8988T (cell line): ENCODE measurements at regions not wholly inside any gene's neighbourhood (a gene's known extent, or its start where the extent isn't known, plus 50 kb on each side); places are given as distances from the start of the nearest gene placed in this dataset.

Experiments used
- DNase-seq: peaks from one replicate; pipeline ENCODE4 v3.0.0; 2011

DNA sequence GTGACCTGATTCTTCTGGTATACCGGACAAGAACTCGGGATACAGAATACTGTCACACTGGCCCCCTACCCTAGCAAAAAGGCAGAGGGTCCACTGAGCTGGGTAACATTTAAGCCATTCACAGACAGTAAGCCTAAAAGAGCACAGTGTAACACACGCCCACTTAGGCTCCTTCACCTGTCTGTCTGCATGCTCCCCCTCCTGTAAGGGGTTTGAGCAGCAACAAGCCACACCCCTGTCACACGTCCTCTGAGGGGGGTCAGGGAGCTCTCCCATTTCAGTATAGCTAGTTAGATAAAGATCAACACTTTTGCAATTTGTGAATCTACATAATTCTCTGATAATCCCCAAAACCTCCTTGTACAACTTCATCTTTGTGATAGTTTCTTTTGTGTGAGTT is 586.3 kb upstream of the LMCD1 start:
- DNase-seq: no peak

DNA sequence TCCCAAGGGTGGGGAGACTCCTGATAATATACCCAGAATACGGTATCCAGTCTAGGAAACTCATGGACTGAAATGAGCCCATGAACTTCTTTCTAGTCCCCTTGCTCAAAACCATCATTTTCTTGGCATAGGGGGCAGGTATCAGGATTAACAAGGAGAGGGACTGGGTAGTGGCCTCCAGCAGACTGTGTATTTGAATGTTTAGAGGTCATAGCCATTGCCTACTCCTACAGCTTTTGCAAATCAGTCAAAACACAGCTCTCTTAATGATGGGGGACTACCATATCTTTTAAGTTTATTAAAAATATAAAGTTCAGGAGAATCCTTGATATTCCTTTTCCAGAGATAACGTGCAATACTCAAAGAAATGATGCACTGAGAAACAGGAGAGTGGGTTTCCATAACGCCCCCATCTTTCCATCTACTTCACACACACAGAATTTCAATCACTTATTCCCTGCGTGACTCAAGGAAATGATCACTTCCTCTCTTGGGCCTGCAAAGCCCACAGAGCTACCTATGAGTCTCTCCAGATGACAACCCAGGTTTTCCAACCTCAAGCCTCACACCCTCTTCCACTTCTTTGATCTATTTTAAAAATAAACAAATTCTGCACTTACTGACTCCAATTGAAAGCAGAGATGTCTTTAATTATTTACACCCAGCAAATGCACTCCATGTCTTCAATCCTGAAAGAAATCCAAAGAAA is 584.0 kb upstream of the LMCD1 start:
- DNase-seq: no peak

DNA sequence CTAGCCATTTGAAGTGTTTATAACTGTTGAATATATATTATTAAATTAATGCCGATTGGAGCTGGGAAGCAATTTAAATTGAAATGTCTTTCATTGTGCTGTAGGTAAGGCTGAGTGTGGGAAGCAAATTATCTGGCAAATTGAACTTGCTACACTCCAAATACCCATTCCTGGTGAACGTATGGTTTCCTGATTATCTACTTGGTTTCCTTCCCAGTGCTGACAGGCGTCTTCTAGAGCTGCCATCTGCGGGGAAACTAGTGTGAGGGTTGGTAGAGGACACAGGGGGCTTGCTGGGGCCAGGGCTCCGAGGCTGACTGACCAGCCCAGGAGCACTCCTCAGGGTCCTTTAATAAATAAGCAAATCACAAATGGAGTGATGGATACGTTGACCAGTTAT is 581.4 kb upstream of the LMCD1 start:
- DNase-seq: no peak

DNA sequence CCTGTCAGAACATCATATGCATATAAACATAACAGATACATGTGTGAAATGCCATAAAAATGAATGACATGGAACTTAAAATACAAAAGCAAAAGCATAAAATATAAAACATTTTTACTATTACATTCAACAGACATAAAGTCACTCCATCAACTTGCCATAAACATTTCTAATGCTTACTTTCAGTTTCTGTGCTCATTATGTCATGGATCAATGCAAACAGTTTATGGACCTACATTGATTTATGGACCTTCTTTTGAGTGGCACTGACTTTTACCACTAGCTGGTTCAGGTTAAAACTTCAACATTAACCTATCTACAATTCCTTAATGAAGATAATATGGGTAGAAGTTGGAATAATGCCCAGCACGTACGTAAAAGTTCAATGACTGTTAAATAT is 577.4 kb upstream of the LMCD1 start:
- no peak for DNase-seq

DNA sequence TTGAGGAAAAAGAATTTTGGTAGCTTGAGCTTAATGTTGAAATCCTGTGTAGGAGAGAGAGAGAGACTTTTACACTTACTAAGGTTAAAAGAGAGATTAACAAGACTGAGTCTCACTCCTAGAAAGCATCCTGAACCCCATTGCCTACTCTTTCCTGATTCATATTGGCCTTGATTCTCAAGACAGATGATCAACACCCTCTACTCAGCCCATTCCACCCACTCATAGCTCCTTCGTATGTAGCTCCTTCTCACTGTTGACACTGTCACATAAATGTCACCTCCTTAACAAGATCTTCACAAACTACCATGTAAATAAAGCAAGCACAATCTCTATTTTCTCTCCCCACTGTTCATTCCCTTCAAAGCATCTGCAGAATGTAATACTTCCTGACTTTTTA is 574.6 kb upstream of the LMCD1 start:
- no peak for DNase-seq

DNA sequence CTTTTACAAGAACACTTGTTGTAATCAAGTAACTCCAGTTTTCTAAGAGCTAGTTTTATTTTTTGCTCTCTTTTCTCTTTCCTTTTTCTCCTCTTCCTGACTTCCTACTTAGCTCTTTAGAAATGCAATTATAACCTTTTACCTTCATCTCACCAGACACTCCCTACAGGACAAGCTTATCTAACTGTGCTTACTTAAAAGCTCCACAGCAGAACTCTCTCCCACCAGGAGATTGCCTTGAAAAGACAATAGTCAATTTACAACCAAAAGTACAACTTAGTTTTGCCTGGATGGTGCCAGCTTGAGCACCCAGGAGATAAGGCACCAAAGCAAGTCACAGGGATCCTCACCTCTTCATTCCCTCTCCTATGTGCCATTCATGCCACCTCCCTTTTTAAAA is 573.8 kb upstream of the LMCD1 start:
- no peak for DNase-seq

DNA sequence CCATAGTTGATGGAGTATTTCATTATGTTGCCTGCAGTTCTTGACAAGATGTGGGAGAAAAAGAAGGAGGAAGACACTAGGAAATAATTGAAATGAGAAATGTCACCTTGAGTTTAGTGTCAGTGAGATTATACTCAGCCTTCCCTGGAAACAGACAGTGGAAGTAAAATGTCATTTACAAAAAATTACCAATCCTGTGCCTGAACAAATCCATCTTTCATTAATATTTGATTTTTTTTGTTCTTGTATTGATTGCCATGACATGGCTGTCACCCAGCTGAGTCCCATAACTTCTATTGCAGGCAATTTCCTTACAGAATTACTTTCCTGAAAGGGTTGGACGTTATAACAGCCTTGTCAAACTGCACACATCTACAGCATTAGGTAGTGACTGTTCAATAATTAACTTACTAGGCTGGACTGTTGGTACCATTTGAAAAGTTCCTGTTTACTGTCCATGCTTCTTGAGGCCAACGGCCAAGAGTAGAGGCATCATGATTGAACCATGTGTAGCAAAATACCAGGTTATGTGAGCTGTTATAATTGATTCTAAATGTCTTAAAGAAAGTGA is 572.2 kb upstream of the LMCD1 start:
- DNase-seq: no peak

DNA sequence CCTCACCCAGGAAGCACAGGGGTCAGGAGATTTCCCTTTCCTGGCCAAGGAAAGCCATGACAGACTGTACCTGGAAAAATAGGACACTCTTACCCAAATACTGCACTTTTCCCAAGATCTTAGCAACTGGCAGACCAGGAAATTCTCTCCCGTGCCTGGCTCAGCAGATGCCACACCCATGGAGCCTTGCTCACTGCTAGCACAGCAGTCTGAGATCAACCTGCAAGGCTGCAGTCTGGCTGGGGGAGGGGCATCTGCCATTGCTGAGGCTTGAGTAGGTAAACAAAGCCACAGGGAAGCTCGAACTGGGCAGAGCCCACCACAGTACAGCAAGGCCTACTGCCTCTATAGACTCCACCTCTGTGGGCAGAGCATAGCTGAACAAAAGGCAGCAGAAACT is 567.3 kb upstream of the LMCD1 start:
- no peak for DNase-seq

DNA sequence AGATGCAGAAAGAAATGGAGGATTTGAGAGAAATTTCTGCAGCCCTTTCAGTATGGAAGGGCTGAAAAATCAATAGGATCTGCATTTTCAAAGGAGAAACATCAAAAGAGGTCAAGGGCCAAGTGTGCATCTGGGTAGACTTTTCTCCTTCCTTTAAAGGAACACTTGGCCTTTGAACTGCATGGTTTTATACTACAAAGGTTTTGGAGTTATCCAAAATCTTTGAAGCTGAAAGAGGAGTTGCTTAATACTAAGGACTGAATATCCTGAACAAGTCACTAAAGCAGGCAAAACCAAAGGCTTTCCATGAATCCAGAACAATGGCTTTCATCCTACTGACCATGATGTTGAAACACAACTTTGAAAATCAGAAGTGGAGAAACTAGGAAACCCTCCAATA is 553.7 kb upstream of the LMCD1 start:
- no peak for DNase-seq

DNA sequence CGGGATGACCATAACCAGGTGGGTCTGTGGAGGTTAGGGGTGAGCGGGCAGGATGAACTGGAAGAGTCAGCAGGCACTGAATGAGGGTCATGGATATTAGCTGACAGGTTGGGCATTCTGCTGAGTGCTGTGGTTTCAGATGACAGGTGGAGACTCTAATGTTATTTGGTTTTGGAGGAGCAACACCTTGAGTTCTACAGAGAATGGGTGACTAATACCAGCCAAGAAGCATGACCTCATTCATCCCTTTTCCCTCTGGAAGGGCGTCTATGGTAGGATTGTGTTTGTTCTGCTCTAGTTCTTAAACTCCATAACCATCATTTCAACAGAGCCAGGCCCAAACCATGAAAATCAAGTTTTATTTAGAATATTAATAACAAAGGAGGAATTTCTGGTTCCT is 550.7 kb upstream of the LMCD1 start:
- DNase-seq: no peak

DNA sequence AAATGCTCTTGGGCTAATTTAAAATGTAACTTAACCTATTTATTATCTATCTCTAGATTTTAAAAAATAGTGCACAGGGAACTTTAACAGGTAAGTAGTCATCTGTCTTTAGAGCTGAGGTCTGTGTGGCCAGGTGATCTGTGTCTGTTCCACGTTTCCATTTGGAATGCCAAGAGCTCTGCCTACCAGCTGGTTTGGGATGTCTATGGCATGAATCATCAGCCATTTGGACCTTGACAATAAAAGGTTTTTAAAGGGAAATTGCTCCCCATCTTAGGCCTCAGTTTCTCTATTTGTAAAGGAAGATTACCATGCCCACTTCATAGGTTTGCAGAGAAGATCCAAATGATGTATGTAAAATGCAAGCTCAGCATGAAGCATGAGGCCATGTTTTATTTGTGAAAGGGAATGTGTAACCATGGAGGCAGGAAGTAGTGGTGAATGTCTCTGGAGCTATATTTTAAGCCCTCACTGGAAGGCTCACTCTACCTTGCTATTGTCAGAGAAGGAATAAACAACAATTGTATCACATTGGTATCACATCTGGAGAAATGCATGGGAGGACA is 548.1 kb upstream of the LMCD1 start:
- no peak for DNase-seq

DNA sequence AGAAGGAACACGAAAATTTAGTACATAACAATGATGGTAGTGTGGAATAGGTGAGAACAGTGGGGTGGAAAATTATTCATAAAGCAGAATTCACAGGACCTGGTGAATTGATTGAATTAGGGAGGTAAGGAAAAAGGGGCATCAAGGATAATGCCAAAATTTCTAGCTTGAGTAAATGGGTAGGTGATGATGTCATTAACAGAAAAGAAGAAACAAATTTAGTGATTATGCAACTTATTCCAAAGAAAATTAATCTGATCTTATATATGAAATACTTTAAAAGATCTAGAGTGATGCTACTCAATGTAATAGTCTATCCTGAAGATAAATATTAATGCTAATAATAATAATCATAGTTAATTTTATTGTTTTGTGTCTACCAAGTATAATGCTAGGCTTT is 544.6 kb upstream of the LMCD1 start:
- DNase-seq: no peak

DNA sequence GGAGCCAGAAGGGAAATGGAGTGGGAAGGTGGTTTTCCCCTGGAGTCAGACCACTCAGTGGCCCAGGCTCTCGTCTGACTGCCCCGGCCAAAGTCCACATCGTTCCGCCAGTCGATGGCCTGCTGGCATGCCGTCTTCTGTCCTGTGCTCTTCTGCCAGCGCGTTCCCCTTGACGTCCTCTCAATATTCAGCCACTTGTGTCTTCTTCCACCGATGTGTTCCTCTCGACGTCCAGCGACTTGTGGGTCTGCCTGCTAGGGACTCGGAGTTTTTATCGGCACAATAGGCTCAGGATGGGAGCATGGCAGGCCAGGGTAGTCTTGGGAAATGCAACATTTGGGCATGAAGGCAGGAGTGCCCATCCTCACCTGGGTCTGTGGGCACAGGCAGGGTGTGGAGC is 542.5 kb upstream of the LMCD1 start:
- DNase-seq: no peak

DNA sequence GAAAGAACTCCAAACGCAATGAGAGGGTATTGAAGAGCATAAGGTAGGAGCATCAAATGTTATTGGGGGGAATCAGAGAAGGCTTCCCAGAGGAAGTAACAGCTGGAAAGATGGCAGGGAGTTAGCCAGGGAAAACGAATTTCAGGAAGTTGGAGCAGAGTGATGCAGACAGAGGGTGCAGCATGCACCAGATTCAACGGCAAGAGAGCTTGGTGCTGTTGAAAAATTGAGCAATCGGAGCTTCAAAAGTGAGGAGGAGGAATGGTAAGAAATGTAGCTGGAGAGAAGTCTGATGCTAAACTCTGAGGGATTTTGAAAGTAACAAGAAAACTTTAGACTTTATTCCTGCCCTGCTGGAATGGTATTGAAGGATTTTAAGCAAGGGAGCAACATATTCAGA is 541.0 kb upstream of the LMCD1 start:
- no peak for DNase-seq

DNA sequence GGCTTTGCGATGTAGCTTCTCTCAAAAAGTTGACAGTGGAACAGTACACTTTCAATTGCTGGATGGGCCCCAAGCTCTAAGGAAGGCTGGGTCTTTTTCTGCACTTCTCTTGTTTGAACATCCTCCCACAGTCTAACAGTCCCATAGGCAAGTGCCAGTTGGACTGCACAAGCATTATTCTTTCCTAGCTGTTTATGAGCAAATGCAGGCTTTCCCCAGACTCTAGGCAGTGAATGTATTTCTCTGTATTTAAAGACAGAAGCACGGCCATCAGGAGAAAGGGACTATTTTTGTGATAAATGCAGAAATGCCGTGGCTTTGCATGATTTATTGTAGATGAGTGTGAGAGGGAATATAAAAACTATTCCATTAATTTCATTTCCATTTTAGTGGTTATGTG is 539.3 kb upstream of the LMCD1 start:
- DNase-seq: no peak

DNA sequence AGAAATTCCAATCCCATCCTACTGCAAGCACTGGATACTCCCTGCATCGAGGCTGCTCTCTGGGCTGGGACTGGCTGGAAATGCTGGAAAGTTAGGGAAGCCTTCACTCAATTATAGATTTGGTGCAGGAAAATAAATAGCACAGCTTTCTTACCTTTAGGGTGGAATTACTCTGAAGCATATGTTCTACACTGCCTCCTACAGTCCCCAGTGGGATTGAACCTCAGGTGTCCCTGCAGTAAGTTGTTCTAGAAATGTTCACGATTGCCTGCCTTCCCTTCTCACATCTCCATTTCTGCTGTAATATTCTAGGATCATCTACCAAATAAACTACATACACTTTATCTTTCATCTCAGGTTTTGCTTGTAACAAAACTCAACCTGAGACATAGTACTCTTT is 536.7 kb upstream of the LMCD1 start:
- no peak for DNase-seq

DNA sequence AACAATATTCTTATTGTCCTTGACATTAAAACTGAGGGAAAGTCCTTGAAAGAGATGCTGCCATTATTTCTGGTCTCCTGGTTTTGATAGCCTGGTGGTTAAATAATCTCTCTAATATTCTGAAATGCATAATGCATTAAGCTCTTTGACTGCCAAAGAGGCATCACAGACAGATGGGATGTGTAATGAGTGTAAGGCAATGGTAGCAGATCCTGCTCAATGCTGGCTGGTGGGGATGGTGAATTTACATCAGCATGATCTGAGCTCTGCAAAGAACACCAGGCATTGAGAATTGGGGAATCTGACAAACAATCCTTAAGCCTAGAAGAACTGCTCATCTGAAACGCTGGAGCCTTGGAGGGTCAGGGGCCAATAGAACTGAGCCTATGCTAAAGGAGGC is 528.6 kb upstream of the LMCD1 start:
- DNase-seq: no peak

DNA sequence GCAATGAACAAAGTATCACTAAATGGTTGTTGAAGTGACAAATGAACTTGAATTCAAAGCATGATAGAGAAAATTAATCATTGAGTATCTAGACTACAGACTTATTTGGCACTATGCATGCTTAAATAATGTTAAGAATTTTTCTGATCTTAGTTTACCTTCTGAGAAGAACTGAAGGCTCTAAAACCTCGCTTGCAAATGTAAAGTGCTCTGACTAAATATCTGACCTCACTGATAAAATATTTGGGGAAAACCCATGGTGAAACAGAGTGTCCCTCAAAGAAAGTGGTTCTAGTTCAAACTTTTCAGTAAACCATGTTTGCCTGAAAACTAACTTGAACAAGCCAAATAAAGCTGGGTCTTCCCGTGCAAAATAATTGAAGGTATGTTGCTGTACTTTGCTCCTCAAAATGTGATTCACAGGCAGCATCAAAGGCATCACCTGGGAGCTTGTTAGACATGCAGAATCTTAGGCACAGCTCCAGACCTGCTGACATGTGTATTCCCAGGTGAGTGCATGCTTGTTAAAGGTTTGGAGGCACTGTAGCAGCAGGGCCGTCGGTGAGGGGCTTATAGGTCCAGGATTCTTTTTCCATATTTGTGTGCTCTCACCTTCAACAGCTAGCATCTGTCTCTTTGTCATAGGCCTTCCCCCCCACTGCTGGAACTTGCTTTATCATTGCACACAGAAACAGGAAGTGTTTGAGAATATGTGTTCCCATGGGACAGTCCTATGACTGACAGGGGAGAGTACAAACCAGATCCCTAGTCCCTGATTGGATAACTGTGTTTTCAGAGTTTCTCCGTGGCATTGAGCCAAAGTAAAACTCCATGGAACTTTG is 524.2 kb upstream of the LMCD1 start:
- no peak for DNase-seq

DNA sequence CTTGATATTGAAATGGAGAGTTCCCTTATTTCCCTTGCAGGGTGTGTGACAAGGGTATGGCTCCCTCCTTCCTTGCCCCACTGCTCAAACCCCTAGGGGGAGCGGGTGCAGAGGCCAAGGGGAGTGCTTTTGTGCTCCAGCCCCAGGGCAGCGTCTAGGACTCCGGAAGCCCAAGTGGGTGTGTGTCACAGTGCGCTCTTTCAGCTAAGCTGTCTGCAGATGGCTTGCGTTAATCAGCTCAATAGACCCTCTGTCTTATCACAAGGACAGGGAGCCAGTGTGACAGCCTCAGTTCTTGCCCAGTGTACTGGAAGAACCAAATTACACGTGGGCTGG is 523.6 kb upstream of the LMCD1 start:
- DNase-seq: no peak

DNA sequence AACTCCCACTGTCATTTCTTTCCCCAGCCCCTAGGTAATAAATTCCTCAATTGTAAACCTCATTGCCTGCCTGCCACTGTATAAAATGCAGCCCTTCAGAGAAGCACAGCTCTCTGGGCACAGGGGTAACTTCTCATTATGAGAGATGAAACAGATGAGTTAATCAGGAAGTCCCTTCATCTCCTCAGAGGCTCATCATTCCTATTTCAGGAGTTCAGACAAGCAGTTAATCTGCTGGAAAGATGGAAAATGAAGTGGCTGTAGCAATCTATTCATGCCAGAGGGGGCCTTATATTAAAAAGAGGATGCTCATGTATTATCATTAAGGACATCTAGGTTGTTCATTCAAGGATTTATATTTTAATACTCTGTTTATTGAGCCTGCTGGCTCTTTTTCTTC is 519.5 kb upstream of the LMCD1 start:
- DNase-seq: no peak

DNA sequence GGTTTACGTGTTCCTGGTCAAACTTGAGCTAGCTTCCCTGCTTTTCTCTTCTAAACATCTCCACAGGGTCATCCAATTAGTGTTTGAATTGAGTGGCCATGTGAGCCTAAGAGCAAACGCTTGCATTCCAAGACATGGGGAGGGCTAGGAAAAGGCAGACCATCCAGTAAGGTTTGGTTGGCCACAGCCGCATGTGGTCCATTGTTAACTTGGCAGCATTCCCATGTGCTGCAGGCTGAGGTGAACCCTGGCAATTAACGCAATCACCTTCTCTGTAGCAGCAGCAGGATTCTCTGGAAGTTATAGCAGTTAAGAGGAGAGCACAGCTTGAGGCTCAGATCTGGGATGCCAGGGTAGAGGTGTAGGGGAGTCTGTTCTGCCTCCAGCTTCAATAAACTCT is 502.2 kb upstream of the LMCD1 start:
- DNase-seq: no peak

DNA sequence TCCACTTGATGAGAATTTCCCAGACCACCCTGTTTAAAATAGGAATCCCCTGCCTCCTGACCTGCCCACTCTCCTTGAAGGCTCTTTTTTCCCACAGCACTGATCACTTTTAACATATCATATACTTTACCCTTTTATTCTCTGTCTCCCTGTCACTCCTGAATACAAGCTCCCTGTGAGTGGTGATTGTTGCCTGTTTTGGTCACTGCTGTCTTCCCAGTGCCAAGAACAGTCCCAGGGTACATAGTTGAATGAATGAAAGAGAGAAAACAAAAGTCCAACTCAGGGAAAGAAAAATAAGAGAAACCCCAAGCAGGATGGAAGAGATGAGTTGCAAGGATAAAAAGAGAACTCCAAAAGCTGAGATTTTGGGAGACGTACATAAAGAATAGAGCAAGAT is 500.3 kb upstream of the LMCD1 start:
- DNase-seq: no peak

DNA sequence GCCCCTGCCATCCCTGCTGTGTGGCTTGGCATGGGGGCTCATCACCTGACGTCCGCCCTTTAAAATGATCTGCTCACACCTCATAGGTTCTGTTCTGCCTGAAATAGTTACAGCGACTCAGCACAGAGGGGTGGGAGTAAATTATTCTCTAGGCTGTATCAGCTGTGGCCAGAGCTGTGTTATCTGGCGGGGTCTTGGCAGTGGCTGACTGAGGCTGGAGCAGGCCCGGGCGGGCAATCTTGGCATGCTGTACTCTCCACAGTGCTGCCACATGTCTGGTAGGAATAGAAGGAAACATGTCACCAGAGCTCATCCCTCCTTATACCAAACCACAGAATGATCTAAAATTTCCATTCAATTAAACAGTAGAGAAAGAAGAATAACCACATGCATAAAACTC is 499.9 kb upstream of the LMCD1 start:
- no peak for DNase-seq

DNA sequence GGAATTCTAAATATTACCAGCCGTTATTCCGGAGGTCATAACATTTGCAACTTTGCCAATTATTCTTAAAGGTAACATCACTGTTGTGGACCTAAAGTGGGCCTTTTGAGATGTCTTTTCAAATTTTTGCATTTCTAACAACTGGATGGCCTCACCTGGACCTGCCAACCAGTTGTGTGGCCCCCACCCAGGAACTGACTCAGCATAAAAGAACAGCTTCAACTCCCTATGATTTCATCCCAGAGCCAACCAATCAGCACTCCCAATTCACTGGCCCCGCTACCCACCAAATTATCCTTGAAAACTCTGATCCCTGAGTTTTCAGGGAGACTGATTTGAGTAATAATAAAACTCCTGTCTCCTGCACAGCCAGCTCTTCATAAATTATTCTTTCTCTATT is 489.7 kb upstream of the LMCD1 start:
- DNase-seq: no peak
